GM12892 (cell line): ENCODE measurements at regions not wholly inside any gene's neighbourhood (a gene's known extent, or its start where the extent isn't known, plus 50 kb on each side); places are given as distances from the start of the nearest gene placed in this dataset.

ENCODE experiments used
- POLR2A ChIP-seq: IDR thresholded peaks from 2 replicates; pipeline ENCODE4 v1.6.1; 2011; ENCODE audit warnings: low read depth, low read length, control low read depth
- POLR2AphosphoS5 ChIP-seq: IDR thresholded peaks from 2 replicates; pipeline ENCODE4 v1.6.1; 2011; ENCODE audit warnings: low read depth, low read length, control low read depth

DNA sequence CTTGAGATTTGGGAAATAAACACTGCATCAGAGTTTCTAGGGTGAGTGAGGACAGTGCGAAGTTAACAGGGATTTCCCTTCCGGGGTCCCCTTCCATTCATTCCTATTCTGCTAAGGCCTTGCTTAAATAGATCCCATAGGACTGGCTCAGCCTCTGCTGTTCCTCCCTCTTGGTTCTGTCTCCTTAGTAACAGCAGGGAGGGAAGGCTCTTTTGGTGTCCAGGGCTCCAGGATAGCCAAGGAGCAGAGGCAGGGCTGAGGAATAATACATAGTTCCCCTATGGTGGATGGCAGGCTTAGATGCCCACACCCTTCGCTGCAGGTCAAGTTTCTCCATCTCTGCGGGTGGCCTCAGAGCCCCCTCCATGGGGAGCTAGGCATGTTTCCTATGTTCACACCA, 591.7 kb downstream of the ACTL7B start:
- TF ChIP-seq POLR2AphosphoS5 (no peak), POLR2A (no peak)
